ENCODE measurements at regions not wholly inside any gene's neighbourhood (a gene's known extent, or its start where the extent isn't known, plus 50 kb on each side); places are given as distances from the start of the nearest gene placed in this dataset.
A peak's percentile ranks its signal among the peaks of the same experiment; 100 is the strongest.

DNA sequence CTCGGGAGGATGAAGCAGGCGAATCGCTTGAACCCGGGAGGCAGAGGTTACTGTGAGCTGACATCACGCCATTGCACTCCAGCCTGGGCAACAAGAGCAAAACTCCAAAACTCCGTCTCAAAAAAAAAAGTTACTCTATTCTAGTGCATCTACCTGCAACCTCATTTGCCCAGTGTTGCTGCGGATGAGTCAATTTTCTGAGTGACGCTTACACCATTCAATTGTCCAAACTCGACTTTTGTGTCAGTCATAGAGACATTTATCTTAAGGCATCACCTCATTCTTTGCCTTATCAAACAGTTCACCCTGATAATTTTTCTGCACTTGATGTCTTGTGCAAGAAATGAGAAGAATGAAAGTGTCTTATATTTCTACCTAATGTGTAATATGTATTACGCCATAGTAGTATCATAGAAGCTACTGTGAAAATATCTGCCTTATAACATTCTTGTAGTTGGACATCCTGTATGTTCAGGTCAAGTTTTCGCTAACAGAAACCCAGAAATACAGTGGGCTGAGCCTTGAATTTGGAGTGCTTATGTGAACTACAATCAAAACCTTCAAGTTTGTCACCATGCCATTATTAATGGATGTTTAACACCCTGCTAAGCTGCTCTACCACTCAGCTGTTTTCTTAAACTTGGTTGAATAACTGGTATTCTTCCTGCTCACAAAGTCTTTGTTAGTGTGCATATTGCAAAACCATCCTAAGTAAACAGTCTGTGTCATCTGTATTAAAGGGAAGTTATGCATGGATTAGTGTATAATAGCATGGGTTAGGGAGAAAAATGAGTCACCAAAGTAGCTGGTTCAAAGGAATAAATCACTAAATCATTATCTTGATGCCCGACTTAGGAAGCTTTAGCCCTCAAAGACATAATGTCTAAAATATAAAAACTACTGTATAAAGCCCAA lies 531.0 kb upstream of the NR2F2 start:
- no peaks in the 10 kb centered on the region for H3K79me2 ChIP-seq (ENCODE audit: insufficient read depth)
- TF ChIP-seq EZH2phosphoT487 (IDR thresholded peaks at IDR 0.05; ENCODE audit: insufficient read depth, low read depth): no peak
- TF ChIP-seq EZH2 (IDR thresholded peaks at IDR 0.05; ENCODE audit: insufficient read depth, poor library complexity, severe bottlenecking): no peak

DNA sequence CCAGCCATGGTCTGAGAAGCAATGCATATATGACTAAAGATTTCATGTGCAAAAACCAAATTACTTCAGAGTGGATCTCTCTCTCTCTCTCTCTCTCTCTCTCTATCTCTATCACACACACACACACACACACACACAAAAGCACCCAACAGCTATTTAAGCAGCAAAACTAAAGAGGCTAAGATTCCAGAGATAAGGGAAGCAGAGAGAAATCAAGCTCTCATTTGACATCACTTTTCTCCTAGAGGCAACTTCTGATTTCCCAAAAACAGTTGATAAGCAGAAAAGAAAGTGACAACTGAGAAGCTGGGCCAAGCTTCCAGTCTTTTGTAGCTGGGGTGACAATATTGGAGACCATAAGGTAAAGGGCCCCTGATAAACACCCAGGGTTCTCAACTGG lies 526.0 kb upstream of the NR2F2 start:
- Histone ChIP-seq H4K20me1 (ENCODE audit: insufficient read depth) (no peaks in the 10 kb centered on the region), H3K4me2 (ENCODE audit: unreplicated experiment) (no peak overlapping the region), H3F3A (ENCODE audit: insufficient read depth) (peaks cover 7% of the 10 kb centered on the region), H3K9ac (no peak overlapping the region), H2AFZ (no peak overlapping the region), H3K9me3 (ENCODE audit: low read depth) (peaks cover 6% of the 10 kb centered on the region), H3K27me3 (replicated peaks; ENCODE audit: insufficient read depth) (no peaks in the 10 kb centered on the region), H3K9me2 (ENCODE audit: insufficient read depth) (no peaks in the 10 kb centered on the region), H3K36me3 (ENCODE audit: low read depth) (no peaks in the 10 kb centered on the region), H3K27ac (no peak overlapping the region), H3K4me1 (ENCODE audit: insufficient read depth) (0 out of 2 replicates have a peak, but pooled peaks cover 5% of the 10 kb centered on the region), H3K4me3 (no peak overlapping the region), H3K79me2 (ENCODE audit: insufficient read depth) (no peaks in the 10 kb centered on the region)
- TF ChIP-seq EZH2 (IDR thresholded peaks at IDR 0.05; ENCODE audit: insufficient read depth, poor library complexity, severe bottlenecking) (no peak), EZH2phosphoT487 (IDR thresholded peaks at IDR 0.05; ENCODE audit: insufficient read depth, low read depth) (no peak)
- DNase-seq: no peak
- in situ Hi-C loops (cut with MboI): no loop called here

More for the DNA sequence above, 531.0 kb upstream of the NR2F2 start:
- Histone ChIP-seq H3K36me3 (ENCODE audit: low read depth) (no peaks in the 10 kb centered on the region), H3K9me2 (ENCODE audit: insufficient read depth) (no peaks in the 10 kb centered on the region), H3K27ac (no peak overlapping the region), H3K4me3 (no peak overlapping the region), H3K4me1 (ENCODE audit: insufficient read depth) (0 out of 2 replicates have a peak, but pooled peaks cover 5% of the 10 kb centered on the region), H3K9me3 (ENCODE audit: low read depth) (no peaks in the 10 kb centered on the region), H3K9ac (no peak overlapping the region), H3K4me2 (ENCODE audit: unreplicated experiment) (no peak overlapping the region), H3K27me3 (replicated peaks; ENCODE audit: insufficient read depth) (no peaks in the 10 kb centered on the region), H3F3A (ENCODE audit: insufficient read depth) (peaks cover 15% of the 10 kb centered on the region), H4K20me1 (ENCODE audit: insufficient read depth) (no peaks in the 10 kb centered on the region), H2AFZ (no peak overlapping the region)
- in situ Hi-C loops (cut with MboI): no loop called here
- DNase-seq: peak; percentile 87
- 87 to 88% methylated on average over 12 of the region's 12 CpGs for WGBS, 2 experiments (ENCODE audit: low coverage in 1 of 2, low lambda C conversion rate in 2 of 2, missing lambda C conversion rate in 2 of 2)

DNA sequence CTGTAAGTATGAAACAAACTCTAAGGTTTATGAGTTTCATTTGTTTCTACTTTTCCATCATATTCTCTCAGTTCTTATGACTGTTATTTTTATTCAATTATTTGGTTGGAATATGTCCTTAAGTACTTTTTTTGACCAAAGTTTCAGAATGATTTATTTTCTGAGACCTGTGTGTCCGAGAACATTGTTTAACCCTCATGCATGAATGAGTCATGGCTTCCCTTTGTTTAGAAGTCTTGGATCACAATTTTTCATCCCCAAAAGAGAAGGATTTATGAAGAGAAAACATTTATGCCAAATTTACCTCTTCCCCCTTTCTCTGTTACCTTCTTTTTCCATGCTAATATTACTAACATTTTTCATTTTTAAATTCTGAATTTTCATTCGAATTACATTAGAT lies 518.0 kb upstream of the NR2F2 start:
- Histone ChIP-seq H3K4me3 (no peak overlapping the region), H3K27ac (no peak overlapping the region), H3F3A (ENCODE audit: insufficient read depth) (no peaks in the 10 kb centered on the region; the same call in 1 of the 2 replicates), H3K9me3 (ENCODE audit: low read depth) (no peaks in the 10 kb centered on the region), H3K79me2 (ENCODE audit: insufficient read depth) (no peaks in the 10 kb centered on the region), H3K27me3 (replicated peaks; ENCODE audit: insufficient read depth) (no peaks in the 10 kb centered on the region), H3K9me2 (ENCODE audit: insufficient read depth) (no peaks in the 10 kb centered on the region), H3K4me1 (ENCODE audit: insufficient read depth) (no peaks in the 10 kb centered on the region), H3K36me3 (ENCODE audit: low read depth) (no peaks in the 10 kb centered on the region), H3K4me2 (ENCODE audit: unreplicated experiment) (no peak overlapping the region), H3K9ac (no peak overlapping the region), H4K20me1 (ENCODE audit: insufficient read depth) (no peaks in the 10 kb centered on the region), H2AFZ (0 out of 2 replicates have a peak overlapping the region, but pooled peaks have one; percentile 1)
- 40 to 44% methylated on average over 2 of the region's 2 CpGs for WGBS, 2 experiments (ENCODE audit: low coverage in 1 of 2, low lambda C conversion rate in 2 of 2, missing lambda C conversion rate in 2 of 2)
- DNase-seq: peak; percentile 27
- in situ Hi-C loops (cut with MboI): no loop called here
- TF ChIP-seq EZH2phosphoT487 (IDR thresholded peaks at IDR 0.05; ENCODE audit: insufficient read depth, low read depth): no peak
- no peak for TF ChIP-seq EZH2 (IDR thresholded peaks at IDR 0.05; ENCODE audit: insufficient read depth, poor library complexity, severe bottlenecking)

DNA sequence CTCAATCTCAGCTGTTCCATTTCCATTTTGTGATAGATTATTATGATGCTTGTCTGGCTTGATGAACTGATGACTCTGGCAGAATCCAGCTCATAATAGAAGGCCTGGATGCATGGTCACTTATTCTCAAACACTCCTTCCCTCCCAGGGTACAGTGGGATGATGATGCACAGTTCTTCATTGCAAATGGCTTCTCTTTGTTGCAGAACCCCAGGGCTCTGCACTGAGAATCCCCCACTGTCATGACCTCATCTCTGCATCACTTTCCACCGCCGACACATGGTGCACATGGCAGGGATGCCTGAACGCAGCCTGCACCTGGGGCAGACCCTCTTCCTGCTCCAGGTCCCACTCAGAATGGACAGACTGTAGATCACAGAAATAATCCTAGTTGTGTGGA lies 515.6 kb upstream of the NR2F2 start:
- TF ChIP-seq EZH2phosphoT487 (IDR thresholded peaks at IDR 0.05; ENCODE audit: insufficient read depth, low read depth): no peak
- Histone ChIP-seq H3K27me3 (replicated peaks; ENCODE audit: insufficient read depth) (no peaks in the 10 kb centered on the region), H3K4me2 (ENCODE audit: unreplicated experiment) (no peak overlapping the region), H3K4me1 (ENCODE audit: insufficient read depth) (no peaks in the 10 kb centered on the region), H2AFZ (no peak overlapping the region), H3K4me3 (no peak overlapping the region), H3K79me2 (ENCODE audit: insufficient read depth) (no peaks in the 10 kb centered on the region), H3K9me3 (ENCODE audit: low read depth) (no peaks in the 10 kb centered on the region), H3K9ac (no peak overlapping the region), H3K9me2 (ENCODE audit: insufficient read depth) (no peaks in the 10 kb centered on the region), H3F3A (ENCODE audit: insufficient read depth) (no peaks in the 10 kb centered on the region), H3K36me3 (ENCODE audit: low read depth) (no peaks in the 10 kb centered on the region), H4K20me1 (ENCODE audit: insufficient read depth) (no peaks in the 10 kb centered on the region), H3K27ac (no peak overlapping the region)
- DNase-seq: no peak
- 76 to 84% methylated on average over 3 of the region's 3 CpGs for WGBS, 2 experiments (ENCODE audit: low coverage in 1 of 2, low lambda C conversion rate in 2 of 2, missing lambda C conversion rate in 2 of 2)
- in situ Hi-C loops (cut with MboI): no loop called here

All from GM23248 (cell line).